GM19099 (cell line): ENCODE measurements at regions not wholly inside any gene's neighbourhood (a gene's known extent, or its start where the extent isn't known, plus 50 kb on each side); places are given as distances from the start of the nearest gene placed in this dataset.

Experiments used
- POLR2A ChIP-seq: IDR thresholded peaks from 3 replicates; pipeline ENCODE4 v1.6.1; 2011; ENCODE audit warnings: low read depth; ENCODE audit not compliant: insufficient read length; ENCODE audit errors: extremely low read depth

- TF ChIP-seq POLR2A: no peak
These were observed 158.0 kb downstream of the EN1 start for GRCh38 chr2:118689456-118689855.

GRCh38 chr2:118689033-118689432 lies 158.4 kb downstream of the EN1 start:
- TF ChIP-seq POLR2A: no peak

GRCh38 chr2:118687698-118688097 lies 159.8 kb downstream of the EN1 start:
- no peak for TF ChIP-seq POLR2A

- TF ChIP-seq POLR2A: no peak
These were observed 160.3 kb downstream of the EN1 start for GRCh38 chr2:118687192-118687591.

- TF ChIP-seq POLR2A: no peak
These were observed 161.1 kb downstream of the EN1 start for GRCh38 chr2:118686346-118686745.

GRCh38 chr2:118683460-118683859 lies 164.0 kb downstream of the EN1 start:
- TF ChIP-seq POLR2A: no peak

GRCh38 chr2:118678985-118679384 lies 168.5 kb downstream of the EN1 start:
- TF ChIP-seq POLR2A: no peak

- TF ChIP-seq POLR2A: no peak
These were observed 169.9 kb downstream of the EN1 start for GRCh38 chr2:118677546-118677945.

- TF ChIP-seq POLR2A: no peak
These were observed 171.9 kb downstream of the EN1 start for GRCh38 chr2:118675531-118675930.

GRCh38 chr2:118672571-118673158 lies 174.8 kb downstream of the EN1 start:
- no peak for TF ChIP-seq POLR2A

- no peak for TF ChIP-seq POLR2A
These were observed 175.6 kb downstream of the EN1 start for GRCh38 chr2:118671701-118672454.

GRCh38 chr2:118670838-118671237 lies 176.6 kb downstream of the EN1 start:
- no peak for TF ChIP-seq POLR2A

- no peak for TF ChIP-seq POLR2A
These were observed 177.2 kb downstream of the EN1 start for GRCh38 chr2:118670276-118670675.

- TF ChIP-seq POLR2A: no peak
These were observed 177.8 kb downstream of the EN1 start for GRCh38 chr2:118669654-118670053.

GRCh38 chr2:118668431-118669424 lies 178.7 kb downstream of the EN1 start:
- no peak for TF ChIP-seq POLR2A
